ENCODE measurements at regions not wholly inside any gene's neighbourhood (a gene's known extent, or its start where the extent isn't known, plus 50 kb on each side); places are given as distances from the start of the nearest gene placed in this dataset.

DNA sequence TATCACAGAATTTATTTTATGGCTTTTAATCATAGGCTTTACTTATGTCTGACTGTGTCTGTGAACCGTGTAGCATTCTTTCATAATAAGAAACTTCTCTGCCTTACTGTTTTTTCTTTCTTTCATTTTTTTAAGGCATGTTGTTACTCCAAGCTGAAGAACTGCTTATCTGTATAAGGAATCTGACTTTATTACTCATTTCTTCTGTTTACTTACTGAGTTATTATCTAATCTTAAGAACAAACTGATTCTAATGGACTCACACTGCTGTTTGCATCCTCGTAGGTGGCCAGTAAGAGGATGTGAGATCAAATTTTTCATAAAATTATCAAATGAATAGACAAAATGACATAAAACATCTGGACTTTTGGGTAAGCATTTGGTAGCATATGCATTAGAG is 54.7 kb upstream of the DNAJC1 start:
- Histone ChIP-seq H3K4me1 (ENCODE audit: control insufficient read depth in 1 of 2, insufficient read depth in 1 of 2, low read depth in 1 of 2, low read length in 1 of 2) (no peaks in the 10 kb centered on the region), H3K27ac (no peak overlapping the region), H3K27me3 (no peaks in the 10 kb centered on the region), H3K4me3 (ENCODE audit: low read depth in 1 of 2, low read length in 1 of 2) (no peak overlapping the region), H3K36me3 (no peaks in the 10 kb centered on the region), H3K9me3 (no peaks in the 10 kb centered on the region)
- TF ChIP-seq, protein P1, sequence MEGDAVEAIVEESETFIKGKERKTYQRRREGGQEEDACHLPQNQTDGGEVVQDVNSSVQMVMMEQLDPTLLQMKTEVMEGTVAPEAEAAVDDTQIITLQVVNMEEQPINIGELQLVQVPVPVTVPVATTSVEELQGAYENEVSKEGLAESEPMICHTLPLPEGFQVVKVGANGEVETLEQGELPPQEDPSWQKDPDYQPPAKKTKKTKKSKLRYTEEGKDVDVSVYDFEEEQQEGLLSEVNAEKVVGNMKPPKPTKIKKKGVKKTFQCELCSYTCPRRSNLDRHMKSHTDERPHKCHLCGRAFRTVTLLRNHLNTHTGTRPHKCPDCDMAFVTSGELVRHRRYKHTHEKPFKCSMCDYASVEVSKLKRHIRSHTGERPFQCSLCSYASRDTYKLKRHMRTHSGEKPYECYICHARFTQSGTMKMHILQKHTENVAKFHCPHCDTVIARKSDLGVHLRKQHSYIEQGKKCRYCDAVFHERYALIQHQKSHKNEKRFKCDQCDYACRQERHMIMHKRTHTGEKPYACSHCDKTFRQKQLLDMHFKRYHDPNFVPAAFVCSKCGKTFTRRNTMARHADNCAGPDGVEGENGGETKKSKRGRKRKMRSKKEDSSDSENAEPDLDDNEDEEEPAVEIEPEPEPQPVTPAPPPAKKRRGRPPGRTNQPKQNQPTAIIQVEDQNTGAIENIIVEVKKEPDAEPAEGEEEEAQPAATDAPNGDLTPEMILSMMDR (IDR thresholded peaks at IDR 0.05), result no peak

DNA sequence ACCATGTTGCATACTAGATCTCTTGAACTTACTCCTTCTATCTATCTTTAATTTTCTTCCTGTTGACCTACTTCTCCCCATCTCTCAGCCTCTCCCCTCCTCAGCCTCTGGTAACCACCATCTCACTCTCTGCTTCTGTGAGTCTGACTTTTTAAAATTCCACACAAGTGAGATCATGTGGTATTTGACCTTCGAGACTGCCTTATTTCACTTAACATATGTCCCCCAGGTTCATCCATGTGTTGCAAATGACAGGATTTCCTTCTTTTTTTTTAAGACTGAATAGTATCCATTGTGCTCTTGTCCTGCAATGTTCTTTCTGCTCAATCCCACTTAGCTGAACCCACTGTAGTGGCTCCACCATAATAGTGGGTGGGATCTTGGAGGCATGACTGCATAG is 51.4 kb upstream of the DNAJC1 start:
- no peaks in the 10 kb centered on the region for H3K9me3 ChIP-seq
- no peaks in the 10 kb centered on the region for H3K27me3 ChIP-seq
- H3K4me1 ChIP-seq (ENCODE audit: control insufficient read depth in 1 of 2, insufficient read depth in 1 of 2, low read depth in 1 of 2, low read length in 1 of 2), result no peaks in the 10 kb centered on the region
- no peak overlapping the region for H3K4me3 ChIP-seq (ENCODE audit: low read depth in 1 of 2, low read length in 1 of 2)
- no peak overlapping the region for H3K27ac ChIP-seq
- TF ChIP-seq, protein P1 (IDR thresholded peaks at IDR 0.05), result no peak
- H3K36me3 ChIP-seq, result no peaks in the 10 kb centered on the region

All from neutrophil (primary cell).